K562 (cell line): ENCODE measurements at regions not wholly inside any gene's neighbourhood (a gene's known extent, or its start where the extent isn't known, plus 50 kb on each side); places are given as distances from the start of the nearest gene placed in this dataset.

Experiments used
- ATAC-seq: fragments of 200-7000 bp; cut with Tn5 transposase; 3 replicates; pipeline ENCODE4 v1.9.1; 2020; ENCODE audit warnings: moderate library complexity
- BruUV-seq: library from RNA; stranded (reverse); fragments of 400-500 nt; replicated peaks from 2 replicates; lab custom pipeline; 2021; lab: Mats Ljungman, UMichigan
- CTCF ChIA-PET: fragments of 300-600 bp; formaldehyde crosslinking; extraction: SDS; loops from one replicate; lab custom pipeline; 2021; ENCODE audit warnings: low intra/inter-chr PET ratio; lab: Yijun Ruan, JAX
- POLR2A ChIA-PET: fragments of 300-600, 350-650 bp; sonication (Branson Sonifier 250); formaldehyde crosslinking; extraction: SDS; loops from one replicate; lab custom pipeline; 2021; ENCODE audit warnings: antibody characterized with exemption, inconsistent platforms; lab: Yijun Ruan, JAX
- DNase-seq, 4 experiments: peaks; one replicate each; pipeline versions ENCODE4 v3.0.0 to v3.0.0-alpha.2; 2011 to 2018; ENCODE audit warnings: low spot score in 3 of 4, mixed read lengths in 3 of 4; ENCODE audit errors: extremely low read depth in 1 of 4
- FAIRE-seq: peaks from 2 replicates; lab custom pipeline; 2011; peaks lifted over from hg19 to GRCh38; lab: Jason Lieb, UNC
- H2AFZ ChIP-seq: 2 replicates; pipeline ENCODE4 v1.6.0; 2011; ENCODE audit warnings: low read depth, low read length, control low read depth, inconsistent platforms
- H3K27ac ChIP-seq: fragments of 200-600 bp; 3 replicates; pipeline ENCODE4 v1.8.0; 2011; ENCODE audit warnings: low read depth, mild to moderate bottlenecking, control low read depth, inconsistent platforms, low read length, moderate library complexity, mixed read lengths; ENCODE audit errors: extremely low read depth
- H3K27me3 ChIP-seq, 2 experiments: fragments of 300-600 bp in 1 of 2; 2 replicates in 1 of 2; 3 replicates in 1 of 2; pipeline versions ENCODE4 v1.6.0 to v1.8.0; 2011; ENCODE audit warnings: inconsistent platforms in 2 of 2, low read length in 2 of 2, mild to moderate bottlenecking in 1 of 2, mixed read lengths in 1 of 2, moderate library complexity in 1 of 2; ENCODE audit not compliant: control insufficient read depth in 2 of 2, insufficient read depth in 2 of 2
- H3K36me3 ChIP-seq: fragments of 300-600 bp; 3 replicates; pipeline ENCODE4 v1.8.0; 2011; ENCODE audit warnings: mild to moderate bottlenecking, low read length, inconsistent platforms; ENCODE audit not compliant: control insufficient read depth, insufficient read depth
- H3K4me1 ChIP-seq, 2 experiments: fragments of 200-600 bp in 1 of 2; replicated peaks in 1 of 2; 2 replicates in 1 of 2; 3 replicates in 1 of 2; pipeline versions ENCODE4 v1.5.1 to v1.8.0; 2011; ENCODE audit warnings: inconsistent platforms in 2 of 2, low read length in 2 of 2, mild to moderate bottlenecking in 1 of 2, mixed read lengths in 1 of 2, moderate library complexity in 1 of 2; ENCODE audit not compliant: control insufficient read depth in 2 of 2, insufficient read depth in 2 of 2
- H3K4me2 ChIP-seq: 2 replicates; pipeline ENCODE4 v1.6.1; 2011; ENCODE audit warnings: low read length, control low read depth, inconsistent platforms, mixed read lengths; ENCODE audit not compliant: insufficient read depth
- H3K4me3 ChIP-seq: fragments of 200-600 bp; sonication (generic), shearing (Covaris generic); 2 replicates; pipeline ENCODE4 v1.5.1; 2016; ENCODE audit warnings: control low read depth, inconsistent platforms
- H3K79me2 ChIP-seq: fragments of 200-600 bp; 3 replicates; pipeline ENCODE4 v1.8.0; 2011; ENCODE audit warnings: low read length, inconsistent platforms; ENCODE audit not compliant: control insufficient read depth, insufficient read depth
- H3K9ac ChIP-seq, 2 experiments: 2 replicates each; pipeline versions ENCODE4 v1.6.0 to v1.6.1; 2011; ENCODE audit warnings: low read depth in 2 of 2, low read length in 2 of 2, control low read depth in 1 of 2, inconsistent platforms in 1 of 2, mild to moderate bottlenecking in 1 of 2, mixed read lengths in 1 of 2; ENCODE audit not compliant: insufficient read depth in 1 of 2
- H3K9me1 ChIP-seq: one replicate; pipeline ENCODE4 v1.6.0; 2011; ENCODE audit warnings: inconsistent platforms, mild to moderate bottlenecking, low read length, moderate library complexity; ENCODE audit not compliant: control insufficient read depth, insufficient read depth
- H3K9me3 ChIP-seq: replicated peaks from 2 replicates; pipeline ENCODE4 v1.5.1; 2011; ENCODE audit warnings: low read depth, low read length, inconsistent platforms; ENCODE audit not compliant: control insufficient read depth, insufficient read depth
- H4K20me1 ChIP-seq: replicated peaks from 2 replicates; pipeline ENCODE4 v1.6.1; 2011; ENCODE audit warnings: low read length, inconsistent platforms, mixed read lengths; ENCODE audit not compliant: control insufficient read depth, insufficient read depth
- ATF3 ChIP-seq, 2 experiments: fragments of 450-650 bp in 1 of 2; sonication (generic) in 1 of 2; formaldehyde crosslinking in 1 of 2; IDR thresholded peaks in 1 of 2; conservative IDR thresholded peaks in 1 of 2; 2 replicates each; pipeline versions ENCODE4 v1.6.1 to v1.8.1; 2016 to 2023; ENCODE audit warnings: mild to moderate bottlenecking in 2 of 2, moderate library complexity in 2 of 2, inconsistent platforms in 1 of 2, missing genetic modification reagents in 1 of 2
- CBFA2T2 ChIP-seq: fragments of 450-650 bp; conservative IDR thresholded peaks from 2 replicates; pipeline ENCODE4 v1.6.1; 2017; ENCODE audit warnings: mild to moderate bottlenecking
- CBFB ChIP-seq: sonication (generic); formaldehyde crosslinking; IDR thresholded peaks from 2 replicates; pipeline ENCODE4 v1.4.0; 2020; ENCODE audit warnings: mild to moderate bottlenecking, missing genetic modification reagents
- KDM1A ChIP-seq, 2 experiments: fragments of 450-650 bp; IDR thresholded peaks; 2 replicates each; pipeline ENCODE4 v1.6.1; 2016; ENCODE audit warnings: mild to moderate bottlenecking in 2 of 2
- MAFG ChIP-seq: fragments of 450-650 bp; conservative IDR thresholded peaks from 2 replicates; pipeline ENCODE4 v1.6.1; 2016; ENCODE audit warnings: missing genetic modification characterization, missing compliant biosample characterization
- MBD2 ChIP-seq: sonication (generic); IDR thresholded peaks from 2 replicates; pipeline ENCODE4 v1.6.1; 2016; ENCODE audit warnings: low read depth, borderline replicate concordance
- MTA3 ChIP-seq: fragments of 450-650 bp; formaldehyde crosslinking; IDR thresholded peaks from 2 replicates; pipeline ENCODE4 v1.6.1; 2017; ENCODE audit warnings: mild to moderate bottlenecking, borderline replicate concordance
- PRDM10 ChIP-seq: fragments of 450-650 bp; IDR thresholded peaks from 2 replicates; pipeline ENCODE4 v1.6.1; 2018; ENCODE audit not compliant: partially characterized antibody
- RAD21 ChIP-seq, 2 experiments: fragments of 250-450 bp in 1 of 2; fragments of 450-650 bp in 1 of 2; sonication (Bioruptor Pico) in 1 of 2; formaldehyde crosslinking in 1 of 2; IDR thresholded peaks in 1 of 2; conservative IDR thresholded peaks in 1 of 2; 2 replicates each; pipeline versions ENCODE4 v1.4.0 to v1.8.0; 2020 to 2022; ENCODE audit warnings: mild to moderate bottlenecking in 2 of 2, moderate library complexity in 1 of 2
- RB1 ChIP-seq: fragments of 450-650 bp; IDR thresholded peaks from 2 replicates; pipeline ENCODE4 v1.6.1; 2017; ENCODE audit warnings: low read depth, mild to moderate bottlenecking
- RHOXF2B ChIP-seq: fragments of 250-450 bp; sonication (Bioruptor Pico); conservative IDR thresholded peaks from 2 replicates; pipeline ENCODE4 v1.5.1; 2021
- SRSF9 ChIP-seq: fragments of 200-400 bp; formaldehyde crosslinking; IDR thresholded peaks from 2 replicates; pipeline ENCODE4 v1.6.1; 2017; ENCODE audit warnings: low read depth, low read length, borderline replicate concordance
- TEAD2 ChIP-seq: fragments of 450-650 bp; IDR thresholded peaks from 2 replicates; pipeline ENCODE4 v1.6.1; 2016; ENCODE audit warnings: missing genetic modification characterization, control low read depth, missing compliant biosample characterization
- ZNF253 ChIP-seq: fragments of 250-450 bp; sonication (Bioruptor Pico); conservative IDR thresholded peaks from 2 replicates; pipeline ENCODE4 v1.6.1; 2021; ENCODE audit warnings: mild to moderate bottlenecking
- ZNF445 ChIP-seq: fragments of 250-450 bp; sonication (Bioruptor Pico); IDR thresholded peaks from 2 replicates; pipeline ENCODE4 v1.4.0; 2020; ENCODE audit warnings: low read depth, mild to moderate bottlenecking, moderate library complexity
- WGBS: fragments of 100-300 bp; shearing (Covaris generic); methylation state at CpG from one replicate; pipeline ENCODE4 v1.1.6; 2016; ENCODE audit warnings: low coverage, mixed read lengths; ENCODE audit not compliant: insufficient coverage; ENCODE audit errors: missing lambda C conversion rate; 5-methylcytosine and 5-hydroxymethylcytosine counted together
- in situ Hi-C: fragments of 300-500 bp; cut with MboI; formaldehyde crosslinking; loops from 4 replicates; pipeline ENCODE4 v1.15.0; 2018; ENCODE audit warnings: inconsistent platforms, mixed read lengths
- intact Hi-C: fragments of 100-400 bp; cut with micrococcal nuclease; formaldehyde crosslinking; loops from 2 replicates; pipeline ENCODE4 v1.14.2; 2022

- TF ChIP-seq RHOXF2B (CRISPR knock-in tag) (no peak), SRSF9 (no peak), MBD2 (no peak), ZNF253 (CRISPR knock-in tag) (no peak), ZNF445 (no peak), MTA3 (no peak), RB1 (no peak)
These were observed 87.5 kb downstream of the TBX19 start (continued) for GRCh38 chr1:168368131-168368530.

GRCh38 chr1:168365719-168366479, 85.2 kb downstream of the TBX19 start:
- H3K27me3 ChIP-seq = peaks cover 0 to 2% of the 10 kb centered on the region in 2 experiments; a peak in 2 of 5 replicates
- in situ Hi-C loops = no loop called here
- H4K20me1 ChIP-seq = no peaks in the 10 kb centered on the region
- WGBS = 9% methylated on average over 9 of the region's 9 CpGs
- CTCF ChIA-PET = interaction anchor here (0.9 to 1.9 kb wide), 2 partner anchors 23 to 273 kb away, joined by 3 to 9 read pairs; no protein-coding TSS in a partner anchor
- no peaks in the 10 kb centered on the region for H3K9me3 ChIP-seq
- H3K4me2 ChIP-seq = peak overlapping the region; percentile 27
- peak; percentile 84 for FAIRE-seq
- DNase-seq = peak; percentile 57 to 77 (median 68)
- peak; percentile 92 for ATAC-seq
- H3K36me3 ChIP-seq = no peaks in the 10 kb centered on the region
- H2AFZ ChIP-seq = peak overlapping the region; percentile 19; the same call in 1 of the 2 replicates
- H3K9ac ChIP-seq = no peak overlapping the region
- intact Hi-C loops = loop anchor here (1.0 kb wide), 2 partner anchors 24 to 205 kb away; no protein-coding TSS in a partner anchor
- POLR2A ChIA-PET = interaction anchor here (0.6 to 1.4 kb wide), 7 partner anchors 10 to 1014 kb away, joined by 3 to 6 read pairs (median 3); no protein-coding TSS in a partner anchor
- no TSS peak for BruUV-seq
- H3K27ac ChIP-seq = no peak overlapping the region
- no peaks in the 10 kb centered on the region for H3K79me2 ChIP-seq
- H3K9me1 ChIP-seq = no peaks in the 10 kb centered on the region
- peaks cover 4 to 19% of the 10 kb centered on the region in 2 experiments; a peak in 3 of 5 replicates for H3K4me1 ChIP-seq
- H3K4me3 ChIP-seq = no peak overlapping the region
- TF ChIP-seq PRDM10 (peak; percentile 7), CBFA2T2 (peak; percentile 76), KDM1A (IDR thresholded peaks at IDR 0.05) (peak in 1 of 2 experiments; percentile 36; a peak in 1 of 4 replicates), MBD2 (no peak), RAD21 (CRISPR knock-in tag; conservative IDR thresholded peaks at IDR 0.05 in 1 of 2, IDR thresholded peaks at IDR 0.05 in 1 of 2) (peak; percentile 52 to 75), TEAD2 (tag) (no peak), ATF3 (IDR thresholded peaks at IDR 0.05) (no peak), ATF3 (CRISPR knock-in tag; conservative IDR thresholded peaks at IDR 0.05) (0 out of 2 replicates have a peak, but pooled peaks have one; percentile 20), CBFB (CRISPR knock-in tag) (no peak), MAFG (peak; percentile 96)
